ENCODE measurements at regions not wholly inside any gene's neighbourhood (a gene's known extent, or its start where the extent isn't known, plus 50 kb on each side); places are given as distances from the start of the nearest gene placed in this dataset.

DNA sequence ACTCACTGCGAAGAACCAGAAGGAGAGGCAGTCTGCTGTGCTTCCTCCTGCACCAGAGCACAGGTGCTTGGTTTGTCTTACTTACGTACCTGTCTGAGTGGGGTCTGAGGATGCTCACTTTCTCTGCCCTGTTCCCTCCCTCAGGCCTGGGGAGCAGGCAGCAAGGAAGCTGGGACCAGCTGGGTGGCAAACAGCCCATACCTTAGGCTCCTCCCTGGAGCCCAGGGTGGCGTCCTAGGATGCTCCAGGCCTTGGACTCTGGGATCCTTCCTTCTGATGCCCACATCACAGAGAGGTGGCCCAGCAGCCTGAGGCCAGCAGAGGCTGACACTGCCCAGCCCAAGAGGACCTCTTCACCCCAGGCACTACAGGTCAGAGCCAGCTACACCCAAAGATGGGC lies 593.2 kb downstream of the BRD1 start:
- Histone ChIP-seq H3K4me1 (ENCODE audit: control insufficient read depth in 1 of 2, insufficient read depth in 2 of 2, low read length in 2 of 2) (no peaks in the 10 kb centered on the region), H3K9ac (ENCODE audit: low read length) (no peak overlapping the region), H3K4me2 (ENCODE audit: low read length) (no peak overlapping the region), H2AFZ (ENCODE audit: low read depth, low read length, poor library complexity, severe bottlenecking) (no peak overlapping the region), H4K20me1 (ENCODE audit: insufficient read depth) (no peaks in the 10 kb centered on the region), H3K27ac (ENCODE audit: low read depth, low read length) (no peak overlapping the region), H3K27me3 (ENCODE audit: insufficient read depth, low read length) (peaks cover 24% of the 10 kb centered on the region), H3K36me3 (ENCODE audit: control insufficient read depth in 1 of 2, insufficient read depth in 2 of 2, low read length in 2 of 2) (no peaks in the 10 kb centered on the region), H3K9me3 (ENCODE audit: control insufficient read depth in 1 of 2, insufficient read depth in 1 of 2, low read depth in 1 of 2, low read length in 2 of 2) (no peaks in the 10 kb centered on the region), H3K9me2 (ENCODE audit: insufficient read depth) (no peaks in the 10 kb centered on the region), H3K79me2 (ENCODE audit: insufficient read depth, low read length) (no peaks in the 10 kb centered on the region), H3K4me3 (replicated peaks in 1 of 2; ENCODE audit: low read depth in 1 of 2, low read length in 2 of 2) (no peak overlapping the region)
- RAD21 ChIA-PET (ENCODE audit: low non-redundant PET in 1 of 2, low total read pairs in 2 of 2, uncharacterized antibody in 2 of 2, unreplicated experiment in 2 of 2) = no interaction called here
- ATAC-seq (no peak), DNase-seq (ENCODE audit: low read depth, low spot score) (no peak)
- POLR2A ChIA-PET = no interaction called here
- CTCF ChIA-PET = no interaction called here
- intact Hi-C loops (cut with micrococcal nuclease) = no loop called here
- BruUV-seq (replicated peaks) = no TSS peak
- TF ChIP-seq SIN3A (IDR thresholded peaks at IDR 0.05; ENCODE audit: low read depth) = no peak
- TF ChIP-seq, protein P1, sequence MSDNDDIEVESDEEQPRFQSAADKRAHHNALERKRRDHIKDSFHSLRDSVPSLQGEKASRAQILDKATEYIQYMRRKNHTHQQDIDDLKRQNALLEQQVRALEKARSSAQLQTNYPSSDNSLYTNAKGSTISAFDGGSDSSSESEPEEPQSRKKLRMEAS (IDR thresholded peaks at IDR 0.05) = no peak
- no peak for TF ChIP-seq REST (IDR thresholded peaks at IDR 0.05; ENCODE audit: low read depth)
- TF ChIP-seq CTCF (IDR thresholded peaks at IDR 0.05 in 2 of 3, conservative IDR thresholded peaks at IDR 0.05 in 1 of 3; ENCODE audit: borderline replicate concordance in 1 of 3, insufficient read depth in 1 of 3, low read depth in 2 of 3, low read length in 2 of 3) = no peak
- no peak for TF ChIP-seq SRF (IDR thresholded peaks at IDR 0.05; ENCODE audit: low read depth)
- TF ChIP-seq JUND (IDR thresholded peaks at IDR 0.05) = no peak
- TF ChIP-seq YY1 (IDR thresholded peaks at IDR 0.05; ENCODE audit: extremely low read depth, insufficient replicate concordance, low read depth, low read length) = no peak
- TF ChIP-seq ATF3 (IDR thresholded peaks at IDR 0.05) = no peak
- TF ChIP-seq, protein P2, sequence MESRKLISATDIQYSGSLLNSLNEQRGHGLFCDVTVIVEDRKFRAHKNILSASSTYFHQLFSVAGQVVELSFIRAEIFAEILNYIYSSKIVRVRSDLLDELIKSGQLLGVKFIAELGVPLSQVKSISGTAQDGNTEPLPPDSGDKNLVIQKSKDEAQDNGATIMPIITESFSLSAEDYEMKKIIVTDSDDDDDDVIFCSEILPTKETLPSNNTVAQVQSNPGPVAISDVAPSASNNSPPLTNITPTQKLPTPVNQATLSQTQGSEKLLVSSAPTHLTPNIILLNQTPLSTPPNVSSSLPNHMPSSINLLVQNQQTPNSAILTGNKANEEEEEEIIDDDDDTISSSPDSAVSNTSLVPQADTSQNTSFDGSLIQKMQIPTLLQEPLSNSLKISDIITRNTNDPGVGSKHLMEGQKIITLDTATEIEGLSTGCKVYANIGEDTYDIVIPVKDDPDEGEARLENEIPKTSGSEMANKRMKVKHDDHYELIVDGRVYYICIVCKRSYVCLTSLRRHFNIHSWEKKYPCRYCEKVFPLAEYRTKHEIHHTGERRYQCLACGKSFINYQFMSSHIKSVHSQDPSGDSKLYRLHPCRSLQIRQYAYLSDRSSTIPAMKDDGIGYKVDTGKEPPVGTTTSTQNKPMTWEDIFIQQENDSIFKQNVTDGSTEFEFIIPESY (IDR thresholded peaks at IDR 0.05; ENCODE audit: extremely low read depth, insufficient replicate concordance, low read length) = no peak
- no peak for TF ChIP-seq TCF7L2 (IDR thresholded peaks at IDR 0.05; ENCODE audit: borderline replicate concordance, extremely low read depth, insufficient read depth, insufficient read length)
- TF ChIP-seq FOSL1 (IDR thresholded peaks at IDR 0.05; ENCODE audit: low read depth) = no peak
